Panc1 (cell line): ENCODE measurements at regions not wholly inside any gene's neighbourhood (a gene's known extent, or its start where the extent isn't known, plus 50 kb on each side); places are given as distances from the start of the nearest gene placed in this dataset.

Experiments used
- ATAC-seq: fragments of 200-7000 bp; cut with Tn5 transposase; 2 replicates; pipeline ENCODE4 v1.9.1; 2020; ENCODE audit warnings: mild to moderate bottlenecking, moderate library complexity
- BruUV-seq: library from RNA; stranded (reverse); fragments of 400-500 nt; replicated peaks from 2 replicates; lab custom pipeline; 2021; lab: Mats Ljungman, UMichigan
- CTCF ChIA-PET: fragments of 300-600 bp; sonication (Branson Sonifier 250); formaldehyde crosslinking; loops from one replicate; lab custom pipeline; 2022; ENCODE audit warnings: antibody characterized with exemption; lab: Charles Lee
- POLR2A ChIA-PET: fragments of 300-600 bp; sonication (Branson Sonifier 250); formaldehyde crosslinking; loops from one replicate; lab custom pipeline; 2022; ENCODE audit warnings: antibody characterized with exemption; lab: Charles Lee
- DNase-seq: peaks from one replicate; pipeline ENCODE4 v3.0.0-alpha.2; 2010; ENCODE audit warnings: low read depth, low spot score
- H3K27ac ChIP-seq: 2 replicates; pipeline ENCODE4 v1.5.1; 2011; ENCODE audit warnings: mild to moderate bottlenecking, low read length, inconsistent platforms
- H3K27me3 ChIP-seq: fragments of 200-500 bp; sonication (Bioruptor generic); 2 replicates; pipeline ENCODE4 v1.6.0; 2014; ENCODE audit warnings: low read length, inconsistent platforms; ENCODE audit not compliant: control insufficient read depth, insufficient read depth
- H3K36me3 ChIP-seq: fragments of 200-500 bp; sonication (Bioruptor generic); 2 replicates; pipeline ENCODE4 v1.5.1; 2014; ENCODE audit warnings: inconsistent platforms, mild to moderate bottlenecking, low read length, moderate library complexity; ENCODE audit not compliant: control insufficient read depth, insufficient read depth
- H3K4me1 ChIP-seq: 2 replicates; pipeline ENCODE4 v1.5.1; 2011; ENCODE audit warnings: inconsistent platforms, mild to moderate bottlenecking, low read length, moderate library complexity; ENCODE audit not compliant: control insufficient read depth, insufficient read depth
- H3K4me3 ChIP-seq, 2 experiments: 2 replicates each; pipeline ENCODE4 v1.5.1; 2011 to 2012; ENCODE audit warnings: low read depth in 2 of 2, low read length in 2 of 2, mild to moderate bottlenecking in 2 of 2, inconsistent platforms in 1 of 2, moderate library complexity in 1 of 2
- H3K9me3 ChIP-seq: fragments of 200-500 bp; sonication (Bioruptor generic); 2 replicates; pipeline ENCODE4 v1.5.1; 2014; ENCODE audit warnings: low read depth, mild to moderate bottlenecking, inconsistent platforms, low read length, moderate library complexity; ENCODE audit not compliant: control insufficient read depth, insufficient read depth
- CTCF ChIP-seq: fragments of 450-650 bp; IDR thresholded peaks from 2 replicates; pipeline ENCODE4 v1.5.1; 2017; ENCODE audit warnings: mild to moderate bottlenecking
- POLR2AphosphoS5 ChIP-seq: IDR thresholded peaks from 2 replicates; pipeline ENCODE4 v1.6.1; 2012; ENCODE audit warnings: mild to moderate bottlenecking, low read depth, low read length, moderate library complexity
- REST ChIP-seq, 2 experiments: IDR thresholded peaks; 2 replicates each; pipeline ENCODE4 v1.6.1; 2011 to 2012; ENCODE audit warnings: low read depth in 2 of 2, control low read depth in 1 of 2, low read length in 1 of 2, mild to moderate bottlenecking in 1 of 2, moderate library complexity in 1 of 2; ENCODE audit not compliant: insufficient read depth in 1 of 2
- SIN3A ChIP-seq: IDR thresholded peaks from 2 replicates; pipeline ENCODE4 v1.6.1; 2012; ENCODE audit warnings: low read depth, mild to moderate bottlenecking, low read length, moderate library complexity, borderline replicate concordance; ENCODE audit not compliant: insufficient read depth
- TCF7L2 ChIP-seq: IDR thresholded peaks from 2 replicates; pipeline ENCODE4 v1.6.1; 2011; ENCODE audit warnings: mild to moderate bottlenecking, low read depth, low read length, inconsistent platforms
- in situ Hi-C: cut with HindIII; loops from 2 replicates; pipeline ENCODE4 v1.10.0; 2016; ENCODE audit warnings: low sequenced_read_pairs, low pct_unique_long_range_greater_than_20kb
- intact Hi-C: fragments of 100-400 bp; cut with micrococcal nuclease; formaldehyde crosslinking; loops from one replicate; pipeline ENCODE4 v1.10.0; 2022; ENCODE audit not compliant: unreplicated experiment

- ChIA-PET POLR2A (no interaction called here), CTCF (no interaction called here)
- H3K9me3 ChIP-seq, result no peaks in the 10 kb centered on the region
- H3K4me3 ChIP-seq, result no peak overlapping the region
- H3K27ac ChIP-seq, result no peak overlapping the region
- no TSS peak for BruUV-seq
- no peaks in the 10 kb centered on the region for H3K4me1 ChIP-seq
- H3K36me3 ChIP-seq, result no peaks in the 10 kb centered on the region
- DNase-seq (no peak), ATAC-seq (no peak)
- no peaks in the 10 kb centered on the region for H3K27me3 ChIP-seq
- TF ChIP-seq REST (IDR thresholded peaks at IDR 0.05; ENCODE audit: insufficient read depth in 1 of 2, low read depth in 2 of 2, low read length in 1 of 2), result no peak
- TF ChIP-seq SIN3A, result no peak
- TF ChIP-seq TCF7L2, result no peak
- no peak for TF ChIP-seq CTCF
- no peak for TF ChIP-seq POLR2AphosphoS5
- intact Hi-C loops (no loop called here), in situ Hi-C loops (no loop called here)
Measured at GRCh38 chr15:61750271-61751084, 309.8 kb downstream of the VPS13C start.

GRCh38 chr15:61749169-61749568 is 311.1 kb downstream of the VPS13C start:
- no peak overlapping the region for H3K27ac ChIP-seq
- no peak for TF ChIP-seq REST (IDR thresholded peaks at IDR 0.05; ENCODE audit: insufficient read depth in 1 of 2, low read depth in 2 of 2, low read length in 1 of 2)
- no peak for TF ChIP-seq TCF7L2
- TF ChIP-seq SIN3A, result no peak
- TF ChIP-seq CTCF, result no peak
- in situ Hi-C loops (no loop called here), intact Hi-C loops (no loop called here)
- no peak overlapping the region for H3K4me3 ChIP-seq
- H3K36me3 ChIP-seq, result no peaks in the 10 kb centered on the region
- ChIA-PET CTCF (no interaction called here), POLR2A (no interaction called here)
- H3K9me3 ChIP-seq, result no peaks in the 10 kb centered on the region
- no peak for ATAC-seq
- BruUV-seq, result no TSS peak
- no peaks in the 10 kb centered on the region for H3K4me1 ChIP-seq
- no peak for DNase-seq
- no peaks in the 10 kb centered on the region for H3K27me3 ChIP-seq
